Fibroblast of mammary gland (primary cell): ENCODE measurements at regions not wholly inside any gene's neighbourhood (a gene's known extent, or its start where the extent isn't known, plus 50 kb on each side); places are given as distances from the start of the nearest gene placed in this dataset.

Experiments used
- DNase-seq: peaks from one replicate; pipeline ENCODE4 v3.0.0-alpha.2; 2010; ENCODE audit warnings: low read depth
- H3K4me3 ChIP-seq: 2 replicates; pipeline ENCODE4 v1.5.1; 2011; ENCODE audit warnings: low read depth, mild to moderate bottlenecking, low read length, moderate library complexity; ENCODE audit not compliant: control insufficient read depth
- CTCF ChIP-seq: conservative IDR thresholded peaks from 2 replicates; pipeline ENCODE4 v1.5.1; 2011; ENCODE audit warnings: low read depth, low read length, inconsistent platforms; ENCODE audit not compliant: control insufficient read depth, insufficient read depth

- H3K4me3 ChIP-seq = no peak overlapping the region
- DNase-seq = no peak
- TF ChIP-seq CTCF = no peak
Measured at GRCh38 chr10:128898133-128898915, 568.7 kb upstream of the MGMT start.

- no peak overlapping the region for H3K4me3 ChIP-seq
- TF ChIP-seq CTCF = no peak
- no peak for DNase-seq
Measured at GRCh38 chr10:128898916-128899195, 568.2 kb upstream of the MGMT start.

- no peak for TF ChIP-seq CTCF
- no peak overlapping the region for H3K4me3 ChIP-seq
- no peak for DNase-seq
Measured at GRCh38 chr10:128900456-128900855, 566.6 kb upstream of the MGMT start.

- TF ChIP-seq CTCF = no peak
- DNase-seq = no peak
- no peak overlapping the region for H3K4me3 ChIP-seq
Measured at GRCh38 chr10:128901236-128901635, 565.8 kb upstream of the MGMT start.

- no peak for TF ChIP-seq CTCF
- DNase-seq = no peak
- no peak overlapping the region for H3K4me3 ChIP-seq
Measured at GRCh38 chr10:128902031-128902710, 564.9 kb upstream of the MGMT start.

GRCh38 chr10:128907155-128907941 is 559.7 kb upstream of the MGMT start:
- TF ChIP-seq CTCF = no peak
- no peak for DNase-seq
- no peak overlapping the region for H3K4me3 ChIP-seq
